Prostate gland (tissue), 2 donors: ENCODE measurements at regions not wholly inside any gene's neighbourhood (a gene's known extent, or its start where the extent isn't known, plus 50 kb on each side); places are given as distances from the start of the nearest gene placed in this dataset.

Source experiments
- CTCF ChIP-seq, 4 experiments: fragments of 200-600 bp in 2 of 4; fragments of 450-650 bp in 2 of 4; sonication (generic) in 2 of 4; IDR thresholded peaks; 1 replicate in 3 of 4; 2 replicates in 1 of 4; pipeline ENCODE4 v1.5.1; 2016 to 2019; ENCODE audit warnings: antibody characterized with exemption in 4 of 4, mild to moderate bottlenecking in 2 of 4, moderate library complexity in 2 of 4
- POLR2AphosphoS5 ChIP-seq: sonication (generic); formaldehyde crosslinking; IDR thresholded peaks from one replicate; pipeline ENCODE4 v1.6.1; 2017; ENCODE audit warnings: antibody characterized with exemption

- TF ChIP-seq CTCF (IDR thresholded peaks at IDR 0.05) (no peak), POLR2AphosphoS5 (no peak)
Measured at GRCh38 chr4:99759346-99759984, 57.2 kb upstream of the DAPP1 start.
